ENCODE measurements at regions not wholly inside any gene's neighbourhood (a gene's known extent, or its start where the extent isn't known, plus 50 kb on each side); places are given as distances from the start of the nearest gene placed in this dataset.

DNA sequence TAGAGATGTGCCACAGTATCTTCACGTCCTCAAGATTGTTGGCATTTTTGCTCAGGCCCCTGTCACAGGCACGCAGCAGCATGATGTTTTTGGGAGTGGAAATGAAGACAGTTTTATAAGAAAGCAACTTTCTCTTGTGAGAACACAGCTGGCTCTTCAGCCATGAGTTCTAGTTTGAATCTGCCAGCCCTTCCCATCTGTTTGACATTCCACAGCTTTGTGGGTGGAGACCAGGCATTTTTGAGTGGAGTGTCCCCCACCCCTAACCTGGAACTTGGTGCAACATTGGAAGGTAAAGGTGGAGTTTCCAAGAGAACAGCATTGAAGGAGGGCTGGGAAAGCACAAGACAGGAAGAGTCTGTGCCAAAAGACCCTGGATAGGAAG lies 253.1 kb upstream of the IGFBP3 start:
- TF ChIP-seq, protein P1, sequence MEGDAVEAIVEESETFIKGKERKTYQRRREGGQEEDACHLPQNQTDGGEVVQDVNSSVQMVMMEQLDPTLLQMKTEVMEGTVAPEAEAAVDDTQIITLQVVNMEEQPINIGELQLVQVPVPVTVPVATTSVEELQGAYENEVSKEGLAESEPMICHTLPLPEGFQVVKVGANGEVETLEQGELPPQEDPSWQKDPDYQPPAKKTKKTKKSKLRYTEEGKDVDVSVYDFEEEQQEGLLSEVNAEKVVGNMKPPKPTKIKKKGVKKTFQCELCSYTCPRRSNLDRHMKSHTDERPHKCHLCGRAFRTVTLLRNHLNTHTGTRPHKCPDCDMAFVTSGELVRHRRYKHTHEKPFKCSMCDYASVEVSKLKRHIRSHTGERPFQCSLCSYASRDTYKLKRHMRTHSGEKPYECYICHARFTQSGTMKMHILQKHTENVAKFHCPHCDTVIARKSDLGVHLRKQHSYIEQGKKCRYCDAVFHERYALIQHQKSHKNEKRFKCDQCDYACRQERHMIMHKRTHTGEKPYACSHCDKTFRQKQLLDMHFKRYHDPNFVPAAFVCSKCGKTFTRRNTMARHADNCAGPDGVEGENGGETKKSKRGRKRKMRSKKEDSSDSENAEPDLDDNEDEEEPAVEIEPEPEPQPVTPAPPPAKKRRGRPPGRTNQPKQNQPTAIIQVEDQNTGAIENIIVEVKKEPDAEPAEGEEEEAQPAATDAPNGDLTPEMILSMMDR (IDR thresholded peaks at IDR 0.05) = no peak

- TF ChIP-seq, protein P1 (IDR thresholded peaks at IDR 0.05) = no peak
These were observed 252.6 kb upstream of the IGFBP3 start for GRCh38 chr7:46173476-46174195.

DNA sequence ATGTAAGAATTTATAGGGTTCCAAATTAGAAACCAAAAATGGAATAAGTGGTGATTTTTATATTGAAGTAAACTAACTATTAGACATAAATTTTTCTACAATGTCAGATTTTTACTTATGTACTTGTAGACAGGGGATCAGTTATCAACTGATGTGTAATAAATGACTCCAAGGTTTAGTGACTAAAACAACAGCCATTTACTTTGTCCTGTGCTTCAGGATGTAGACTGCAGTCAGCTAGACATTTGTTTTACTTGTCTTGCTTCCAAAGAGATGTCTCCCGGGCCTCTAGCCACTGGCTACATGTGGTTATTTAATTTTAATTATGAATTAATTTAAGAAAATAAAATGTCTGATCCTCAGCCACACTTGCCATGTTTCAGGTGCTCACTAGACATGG lies 249.7 kb upstream of the IGFBP3 start:
- TF ChIP-seq, protein P1 (IDR thresholded peaks at IDR 0.05) = no peak

DNA sequence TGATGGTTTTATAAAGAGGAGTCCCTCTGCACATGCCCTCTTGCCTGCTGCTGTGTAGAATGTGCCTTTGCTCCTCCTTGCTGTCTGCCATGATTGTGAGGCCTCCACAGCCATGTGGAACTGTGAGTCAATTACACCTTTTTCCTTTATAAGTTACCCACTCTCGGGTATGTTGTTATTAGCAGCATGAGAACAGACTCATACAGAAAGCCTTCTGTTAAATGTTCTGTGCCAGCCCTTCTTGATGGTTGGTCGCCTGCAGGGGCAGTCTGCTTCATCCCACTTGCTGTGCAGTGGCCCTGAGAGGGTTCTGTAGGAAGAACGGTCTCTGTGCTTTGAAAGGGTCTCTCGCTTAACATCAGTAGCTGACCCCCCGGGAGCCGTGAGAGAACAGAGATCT lies 248.9 kb upstream of the IGFBP3 start:
- TF ChIP-seq, protein P1 (IDR thresholded peaks at IDR 0.05) = no peak

DNA sequence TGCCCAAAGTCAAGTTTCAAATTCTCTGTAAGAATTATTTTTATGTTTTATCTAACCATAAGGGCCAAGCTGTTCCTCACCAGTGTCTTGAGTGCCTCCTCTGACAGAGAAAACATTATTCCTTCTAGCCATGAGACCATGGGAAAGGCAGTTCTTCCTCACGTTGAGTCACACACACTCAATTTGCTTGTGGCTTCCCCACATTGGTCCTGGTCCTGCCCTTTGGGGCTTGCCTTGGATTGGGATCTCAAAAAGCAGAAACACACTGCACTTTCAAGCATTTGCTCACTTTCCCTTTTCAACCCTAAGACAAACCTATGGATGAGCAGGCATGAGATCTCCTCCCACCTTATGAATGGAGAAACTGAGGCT lies 248.3 kb upstream of the IGFBP3 start:
- TF ChIP-seq, protein P1 (IDR thresholded peaks at IDR 0.05) = no peak

- TF ChIP-seq, protein P1 (IDR thresholded peaks at IDR 0.05) = no peak
These were observed 247.8 kb upstream of the IGFBP3 start for GRCh38 chr7:46168671-46169383.

DNA sequence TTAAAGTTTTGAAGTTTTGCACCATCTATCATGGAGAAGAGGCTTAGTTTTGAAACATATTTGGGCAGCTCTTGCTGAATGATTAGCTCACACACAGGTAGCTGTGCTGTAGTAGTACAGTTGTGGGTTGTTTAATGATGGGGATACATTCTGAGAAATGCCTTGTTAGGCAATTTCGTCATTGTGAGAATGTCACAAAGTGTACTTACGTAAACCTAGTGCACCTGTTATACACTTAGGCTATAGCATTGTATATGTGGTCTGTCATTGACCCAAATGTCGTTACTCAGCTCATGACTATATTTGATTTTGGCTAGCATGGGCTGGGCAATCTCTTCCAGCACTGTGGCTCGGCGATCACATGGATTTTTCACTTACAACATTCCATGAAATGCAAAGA lies 247.2 kb upstream of the IGFBP3 start:
- TF ChIP-seq, protein P1 (IDR thresholded peaks at IDR 0.05) = no peak

Data from LNCAP (cell line).